ENCODE measurements at regions not wholly inside any gene's neighbourhood (a gene's known extent, or its start where the extent isn't known, plus 50 kb on each side); places are given as distances from the start of the nearest gene placed in this dataset.

GRCh38 chr12:116482859-116483258 is 76.3 kb upstream of the MAP1LC3B2 start:
- TF ChIP-seq CTCF (optimal IDR thresholded peaks at IDR 0.05 in 1 of 3, IDR thresholded peaks at IDR 0.05 in 1 of 3, conservative IDR thresholded peaks at IDR 0.05 in 1 of 3; ENCODE audit: extremely low read depth in 1 of 3, insufficient read depth in 2 of 3, low read length in 3 of 3): no peak
- no peak for TF ChIP-seq EZH2 (IDR thresholded peaks at IDR 0.05; ENCODE audit: low read length)
